ENCODE measurements at regions not wholly inside any gene's neighbourhood (a gene's known extent, or its start where the extent isn't known, plus 50 kb on each side); places are given as distances from the start of the nearest gene placed in this dataset.
A peak's percentile ranks its signal among the peaks of the same experiment; 100 is the strongest.
"Not testable (repeated sequence)": the region's sequence is repeated elsewhere in the genome, so short reads cannot be mapped to it uniquely, and the experiment has no call there.

GRCh38 chr3:177361081-177361938 is 164.0 kb upstream of the TBL1XR1 start:
- H3K27ac ChIP-seq (ENCODE audit: low read depth, low read length, poor library complexity, severe bottlenecking): peak overlapping the region; percentile 83
- POLR2A ChIA-PET (ENCODE audit: low non-redundant PET): no interaction called here

DNA sequence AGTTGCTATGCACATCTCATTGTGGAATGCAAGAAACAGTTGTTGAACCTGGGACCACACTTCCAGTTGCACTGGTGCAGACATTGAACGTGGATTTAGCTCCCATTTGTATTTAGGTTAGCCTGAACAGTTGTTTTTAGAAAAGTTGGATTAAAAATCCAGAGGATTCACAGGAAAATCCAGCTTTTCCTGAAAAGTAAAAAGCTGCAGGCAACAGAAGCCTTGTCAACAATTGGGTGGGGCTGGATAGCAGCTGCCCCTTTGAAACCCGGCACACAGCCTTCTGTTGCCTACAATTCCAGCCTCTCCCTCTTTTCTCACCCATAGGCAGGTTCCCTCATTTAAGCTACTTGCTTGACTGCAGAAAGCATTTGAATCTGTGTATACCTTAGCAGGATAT is 165.3 kb upstream of the TBL1XR1 start:
- DNase-seq (ENCODE audit: low spot score): no peak
- Histone ChIP-seq H3K27me3 (replicated peaks; ENCODE audit: insufficient read depth, low read depth, low read length, poor library complexity) (no peaks in the 10 kb centered on the region), H3K36me3 (ENCODE audit: insufficient read depth, low read length, poor library complexity, severe bottlenecking) (no peaks in the 10 kb centered on the region), H3K4me1 (ENCODE audit: insufficient read depth, low read length, poor library complexity, severe bottlenecking) (peaks cover 34% of the 10 kb centered on the region), H3K9me3 (ENCODE audit: low read depth, low read length, poor library complexity, severe bottlenecking) (no peaks in the 10 kb centered on the region), H3K27ac (ENCODE audit: low read depth, low read length, poor library complexity, severe bottlenecking) (no peak overlapping the region), H3K4me3 (ENCODE audit: low read depth, low read length, poor library complexity, severe bottlenecking) (no peak overlapping the region)
- ChIA-PET POLR2A (ENCODE audit: low non-redundant PET) (no interaction called here), CTCF (no interaction called here)
- BruUV-seq (replicated peaks): no TSS peak
- intact Hi-C loops (cut with micrococcal nuclease; ENCODE audit: unreplicated experiment): loop anchor here (5.0 to 10.0 kb wide), 3 partner anchors 90 to 1022 kb away; no protein-coding TSS in a partner anchor
- TF ChIP-seq EZH2 (IDR thresholded peaks at IDR 0.05; ENCODE audit: borderline replicate concordance, low read depth, low read length, poor library complexity, severe bottlenecking): no peak
- TF ChIP-seq, protein P1, sequence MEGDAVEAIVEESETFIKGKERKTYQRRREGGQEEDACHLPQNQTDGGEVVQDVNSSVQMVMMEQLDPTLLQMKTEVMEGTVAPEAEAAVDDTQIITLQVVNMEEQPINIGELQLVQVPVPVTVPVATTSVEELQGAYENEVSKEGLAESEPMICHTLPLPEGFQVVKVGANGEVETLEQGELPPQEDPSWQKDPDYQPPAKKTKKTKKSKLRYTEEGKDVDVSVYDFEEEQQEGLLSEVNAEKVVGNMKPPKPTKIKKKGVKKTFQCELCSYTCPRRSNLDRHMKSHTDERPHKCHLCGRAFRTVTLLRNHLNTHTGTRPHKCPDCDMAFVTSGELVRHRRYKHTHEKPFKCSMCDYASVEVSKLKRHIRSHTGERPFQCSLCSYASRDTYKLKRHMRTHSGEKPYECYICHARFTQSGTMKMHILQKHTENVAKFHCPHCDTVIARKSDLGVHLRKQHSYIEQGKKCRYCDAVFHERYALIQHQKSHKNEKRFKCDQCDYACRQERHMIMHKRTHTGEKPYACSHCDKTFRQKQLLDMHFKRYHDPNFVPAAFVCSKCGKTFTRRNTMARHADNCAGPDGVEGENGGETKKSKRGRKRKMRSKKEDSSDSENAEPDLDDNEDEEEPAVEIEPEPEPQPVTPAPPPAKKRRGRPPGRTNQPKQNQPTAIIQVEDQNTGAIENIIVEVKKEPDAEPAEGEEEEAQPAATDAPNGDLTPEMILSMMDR (conservative IDR thresholded peaks at IDR 0.05; ENCODE audit: low read depth, low read length): no peak

More at GRCh38 chr3:177361081-177361938, 164.0 kb upstream of the TBL1XR1 start:
- H3K9me3 ChIP-seq (ENCODE audit: low read depth, low read length, poor library complexity, severe bottlenecking): no peaks in the 10 kb centered on the region
- H3K36me3 ChIP-seq (ENCODE audit: insufficient read depth, low read length, poor library complexity, severe bottlenecking): no peaks in the 10 kb centered on the region
- no TSS peak for BruUV-seq (replicated peaks)
- H3K4me1 ChIP-seq (ENCODE audit: insufficient read depth, low read length, poor library complexity, severe bottlenecking): peaks cover 46% of the 10 kb centered on the region
- intact Hi-C loops (cut with micrococcal nuclease; ENCODE audit: unreplicated experiment): loop anchor here (2.0 to 10.0 kb wide), 5 partner anchors 91 to 1023 kb away; no protein-coding TSS in a partner anchor
- no peaks in the 10 kb centered on the region for H3K27me3 ChIP-seq (replicated peaks; ENCODE audit: insufficient read depth, low read depth, low read length, poor library complexity)
- no peak for DNase-seq (ENCODE audit: low spot score)
- H3K4me3 ChIP-seq (ENCODE audit: low read depth, low read length, poor library complexity, severe bottlenecking): no peak overlapping the region
- CTCF ChIA-PET: interaction anchor here (1.1 kb wide), 1 partner anchor 10 kb away, joined by 3 read pairs; no protein-coding TSS in a partner anchor
- no peak for TF ChIP-seq EZH2 (IDR thresholded peaks at IDR 0.05; ENCODE audit: borderline replicate concordance, low read depth, low read length, poor library complexity, severe bottlenecking)
- TF ChIP-seq, protein P1 (conservative IDR thresholded peaks at IDR 0.05; ENCODE audit: low read depth, low read length): no peak

DNA sequence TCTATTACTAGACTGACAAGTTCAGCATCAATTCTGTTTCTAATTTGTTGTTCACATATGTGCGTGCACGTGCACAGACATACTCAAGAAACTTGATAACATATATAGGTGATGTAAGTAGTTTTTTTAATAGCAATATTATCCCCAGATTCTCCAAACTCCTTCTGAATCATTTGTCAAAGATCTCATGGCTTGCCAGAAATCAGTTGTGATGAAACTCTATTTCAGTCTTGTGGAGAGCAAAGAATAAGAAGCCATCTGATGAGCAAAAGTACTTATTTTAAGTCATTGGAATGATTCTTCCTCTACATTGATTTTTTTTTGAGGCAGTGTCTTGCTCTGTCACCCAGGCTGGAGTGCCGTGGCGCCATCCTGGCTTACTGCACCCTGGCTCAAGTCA is 167.0 kb upstream of the TBL1XR1 start:
- DNase-seq (ENCODE audit: low spot score): no peak
- no peak overlapping the region for H3K4me3 ChIP-seq (ENCODE audit: low read depth, low read length, poor library complexity, severe bottlenecking)
- TF ChIP-seq, protein P1 (conservative IDR thresholded peaks at IDR 0.05; ENCODE audit: low read depth, low read length): no peak
- no peak for TF ChIP-seq EZH2 (IDR thresholded peaks at IDR 0.05; ENCODE audit: borderline replicate concordance, low read depth, low read length, poor library complexity, severe bottlenecking)
- H3K27ac ChIP-seq (ENCODE audit: low read depth, low read length, poor library complexity, severe bottlenecking): no peak overlapping the region
- POLR2A ChIA-PET (ENCODE audit: low non-redundant PET): interaction anchor here (0.6 kb wide), 1 partner anchor 308 kb away, joined by 3 read pairs; no protein-coding TSS in a partner anchor
- CTCF ChIA-PET: no interaction called here
- intact Hi-C loops (cut with micrococcal nuclease; ENCODE audit: unreplicated experiment): loop anchor here (5.0 to 10.0 kb wide), 3 partner anchors 88 to 1021 kb away; no protein-coding TSS in a partner anchor
- H3K9me3 ChIP-seq (ENCODE audit: low read depth, low read length, poor library complexity, severe bottlenecking): no peaks in the 10 kb centered on the region
- H3K27me3 ChIP-seq (replicated peaks; ENCODE audit: insufficient read depth, low read depth, low read length, poor library complexity): no peaks in the 10 kb centered on the region
- BruUV-seq (replicated peaks): no TSS peak
- H3K4me1 ChIP-seq (ENCODE audit: insufficient read depth, low read length, poor library complexity, severe bottlenecking): peaks cover 18% of the 10 kb centered on the region
- H3K36me3 ChIP-seq (ENCODE audit: insufficient read depth, low read length, poor library complexity, severe bottlenecking): no peaks in the 10 kb centered on the region

GRCh38 chr3:177365294-177365693 is 168.0 kb upstream of the TBL1XR1 start:
- CTCF ChIA-PET; BruUV-seq (replicated peaks): not testable (repeated sequence)
- POLR2A ChIA-PET (ENCODE audit: low non-redundant PET): interaction anchor here (0.5 kb wide), 1 partner anchor 450 kb away, joined by 4 read pairs; no protein-coding TSS in a partner anchor

More at GRCh38 chr3:177365294-177365693, 168.0 kb upstream of the TBL1XR1 start:
- H3K9me3 ChIP-seq (ENCODE audit: low read depth, low read length, poor library complexity, severe bottlenecking); H3K36me3 ChIP-seq (ENCODE audit: insufficient read depth, low read length, poor library complexity, severe bottlenecking); H3K4me3 ChIP-seq (ENCODE audit: low read depth, low read length, poor library complexity, severe bottlenecking); H3K27ac ChIP-seq (ENCODE audit: low read depth, low read length, poor library complexity, severe bottlenecking); H3K27me3 ChIP-seq (replicated peaks; ENCODE audit: insufficient read depth, low read depth, low read length, poor library complexity); DNase-seq (ENCODE audit: low spot score): not testable (repeated sequence)
- H3K4me1 ChIP-seq (ENCODE audit: insufficient read depth, low read length, poor library complexity, severe bottlenecking): peaks cover 13% of the 10 kb centered on the region
- intact Hi-C loops (cut with micrococcal nuclease; ENCODE audit: unreplicated experiment): loop anchor here (10.0 kb wide), 2 partner anchors 790 to 1020 kb away; no protein-coding TSS in a partner anchor

All from A673 (cell line).